IPS-NIHi11 (cell line): ENCODE measurements at regions not wholly inside any gene's neighbourhood (a gene's known extent, or its start where the extent isn't known, plus 50 kb on each side); places are given as distances from the start of the nearest gene placed in this dataset.
A peak's percentile ranks its signal among the peaks of the same experiment; 100 is the strongest.

ENCODE experiments used
- DNase-seq: peaks from one replicate; pipeline ENCODE4 v3.0.0; 2012; ENCODE audit warnings: mixed read lengths, low spot score

DNA sequence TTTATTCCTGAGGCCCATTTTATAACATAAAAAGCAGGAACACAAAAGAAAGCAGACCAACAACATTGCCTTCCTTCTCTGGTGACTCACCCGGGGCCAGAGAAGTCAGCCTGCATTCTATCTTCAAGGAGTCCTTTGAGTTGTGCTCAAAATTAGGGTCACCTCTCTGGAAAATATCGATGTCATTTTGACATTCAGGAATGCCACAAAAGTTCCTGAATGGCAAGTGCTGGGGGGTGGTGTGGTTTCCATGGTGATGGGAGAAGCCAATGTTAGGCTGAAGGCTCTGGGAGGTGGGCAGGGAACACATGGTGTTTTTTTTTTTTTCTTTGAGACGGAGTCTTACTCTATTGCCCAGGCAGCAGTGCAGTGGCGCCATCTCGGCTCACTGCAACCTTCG is 159.6 kb downstream of the HAPSTR1 start:
- DNase-seq = no peak

- no peak for DNase-seq
These were observed 163.4 kb downstream of the HAPSTR1 start for GRCh38 chr16:9254863-9255262.

DNA sequence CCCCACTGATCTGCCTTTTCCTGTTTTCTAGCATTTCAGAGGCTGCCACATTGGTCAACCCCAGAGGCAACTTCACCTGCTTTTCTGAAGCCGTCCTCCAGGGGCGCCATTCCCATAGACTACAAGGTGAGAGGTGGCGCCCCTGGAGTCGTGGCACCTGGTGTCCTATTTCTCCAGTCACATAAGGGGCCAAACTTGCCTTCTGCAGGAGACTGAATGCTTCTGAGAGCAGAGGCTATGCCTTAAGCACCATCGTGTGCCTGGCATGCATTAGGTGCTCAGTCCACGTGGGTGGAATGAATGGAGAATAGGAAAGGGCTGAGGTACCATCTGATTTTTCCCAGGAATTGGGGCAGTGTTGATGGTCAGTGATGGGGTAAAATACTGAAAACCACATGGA is 164.8 kb downstream of the HAPSTR1 start:
- DNase-seq = peak; percentile 85

DNA sequence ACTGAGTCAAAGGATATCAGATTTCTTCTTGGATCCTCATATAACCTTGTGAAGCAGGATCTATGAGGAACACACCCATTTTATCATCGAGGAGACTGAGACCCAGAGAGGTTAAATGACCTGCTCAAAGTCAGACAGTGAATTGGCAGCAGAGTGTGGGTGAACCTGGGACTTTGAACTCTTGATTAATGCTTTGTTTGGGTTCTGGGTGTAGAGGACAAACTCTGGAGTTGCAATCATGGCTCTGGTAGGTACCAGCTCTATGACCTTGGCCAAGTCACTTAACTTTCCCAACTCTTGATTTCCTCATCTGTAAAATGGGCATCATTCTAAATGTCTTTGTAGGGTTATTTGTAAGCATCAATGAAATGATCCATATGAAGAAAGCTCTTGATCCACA is 166.4 kb downstream of the HAPSTR1 start:
- DNase-seq = no peak

GRCh38 chr16:9258423-9259051 is 167.1 kb downstream of the HAPSTR1 start:
- peak; percentile 79 for DNase-seq

DNA sequence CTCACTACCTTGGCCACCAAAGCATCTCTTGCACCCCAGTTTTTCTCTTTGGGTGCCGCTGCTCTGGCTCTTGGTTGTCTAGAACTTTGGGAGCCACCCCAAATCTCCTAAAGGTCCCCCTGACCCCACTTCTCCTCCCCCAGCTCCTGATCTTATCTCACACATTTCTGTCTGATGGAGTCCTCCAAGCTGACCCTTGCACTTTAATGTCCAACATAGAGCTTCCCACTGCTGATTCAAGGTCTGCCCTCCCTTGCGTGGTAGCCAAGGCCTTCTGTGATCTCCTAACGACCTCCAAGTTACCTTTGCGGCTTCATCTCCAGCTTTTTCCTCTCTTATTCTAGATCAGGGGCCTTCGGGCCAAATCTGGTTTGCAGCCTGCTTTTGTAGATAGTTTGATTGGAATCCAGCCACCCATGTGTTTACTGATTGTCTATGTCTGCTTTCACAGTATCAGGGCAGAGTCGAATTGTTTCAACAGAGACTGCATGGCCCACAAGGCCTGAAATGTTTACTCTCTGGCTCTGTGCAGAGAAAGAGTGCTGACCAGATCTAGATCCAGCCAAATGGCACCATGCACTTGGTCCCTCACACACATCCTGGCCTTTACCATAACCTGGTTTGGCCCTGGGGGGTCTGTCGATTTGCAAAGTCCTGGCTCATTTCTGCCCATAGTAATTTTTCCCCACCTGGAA is 168.6 kb downstream of the HAPSTR1 start:
- DNase-seq = no peak

DNA sequence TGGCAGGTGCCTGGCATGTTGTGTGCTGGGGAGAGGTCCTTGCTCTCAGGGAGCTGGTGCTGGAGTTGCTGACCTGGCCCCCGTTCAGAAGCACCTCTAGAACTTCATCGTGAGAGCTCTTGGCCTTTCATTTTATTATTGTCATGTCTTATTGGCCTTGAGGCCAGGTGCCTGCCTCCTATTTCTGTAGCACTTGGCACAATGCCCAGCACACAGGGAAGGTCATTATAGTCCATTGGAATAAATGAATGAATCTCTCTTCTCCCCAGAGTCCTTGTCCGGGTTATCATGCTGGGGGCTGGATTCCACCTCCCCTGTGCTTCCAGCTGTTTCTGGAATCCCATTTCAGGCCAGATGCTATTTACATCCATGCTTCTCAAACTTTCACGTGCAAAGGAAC is 169.2 kb downstream of the HAPSTR1 start:
- DNase-seq = no peak

DNA sequence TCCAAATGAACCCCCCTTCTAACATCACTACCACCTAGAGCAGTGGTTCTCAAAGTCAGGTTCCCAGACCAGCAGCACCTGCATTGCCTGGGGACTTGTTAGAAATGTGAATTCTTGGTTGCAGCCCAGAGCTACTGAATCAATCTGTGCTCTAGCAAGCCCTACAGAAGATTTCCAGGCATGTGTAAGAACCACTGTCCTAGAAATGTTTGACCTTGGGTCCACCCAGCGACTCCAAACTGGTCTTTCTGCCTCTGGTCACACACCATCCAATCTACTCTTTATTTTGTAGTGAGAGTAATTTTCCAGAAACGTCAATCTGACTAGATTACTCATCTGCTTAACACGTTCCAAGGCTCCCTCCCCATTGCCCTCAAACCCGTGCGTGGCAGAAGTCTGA is 169.9 kb downstream of the HAPSTR1 start:
- DNase-seq = no peak

DNA sequence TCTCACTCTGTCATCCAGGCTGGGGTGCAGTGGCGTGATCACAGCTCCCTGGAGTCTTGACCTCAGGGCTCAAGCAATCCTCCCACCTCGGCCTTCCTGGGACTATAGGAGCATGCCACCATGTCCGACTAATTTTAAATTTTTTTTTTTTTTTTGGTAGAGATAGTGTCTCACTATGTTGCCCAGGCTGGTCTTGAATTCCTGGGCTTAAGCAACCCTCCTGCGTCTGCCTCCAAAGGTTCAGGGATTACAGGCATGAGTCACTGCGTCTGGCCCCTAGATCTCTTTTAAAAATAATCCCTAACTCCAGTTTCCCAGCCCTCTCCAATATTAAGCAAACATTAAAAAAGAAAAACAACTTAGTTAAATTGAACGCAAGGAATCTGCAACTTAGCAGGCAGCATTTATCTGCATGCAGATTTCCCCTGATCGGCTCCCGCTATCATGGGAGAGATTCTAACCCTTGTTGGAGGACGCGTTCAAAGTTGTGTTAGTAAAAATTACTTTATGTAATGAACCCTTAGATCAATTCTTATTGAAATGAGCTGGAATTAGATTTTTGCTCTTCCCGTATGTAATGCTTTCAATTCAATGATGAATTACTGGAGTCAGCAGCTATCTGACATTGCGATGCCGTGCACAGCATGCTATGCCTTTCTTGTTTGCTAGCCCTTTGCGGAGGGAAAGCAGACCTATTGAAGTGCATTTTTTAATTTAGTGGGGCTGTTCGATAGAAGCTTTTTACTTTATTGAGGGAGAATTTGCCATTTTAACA is 171.7 kb downstream of the HAPSTR1 start:
- DNase-seq = no peak

DNA sequence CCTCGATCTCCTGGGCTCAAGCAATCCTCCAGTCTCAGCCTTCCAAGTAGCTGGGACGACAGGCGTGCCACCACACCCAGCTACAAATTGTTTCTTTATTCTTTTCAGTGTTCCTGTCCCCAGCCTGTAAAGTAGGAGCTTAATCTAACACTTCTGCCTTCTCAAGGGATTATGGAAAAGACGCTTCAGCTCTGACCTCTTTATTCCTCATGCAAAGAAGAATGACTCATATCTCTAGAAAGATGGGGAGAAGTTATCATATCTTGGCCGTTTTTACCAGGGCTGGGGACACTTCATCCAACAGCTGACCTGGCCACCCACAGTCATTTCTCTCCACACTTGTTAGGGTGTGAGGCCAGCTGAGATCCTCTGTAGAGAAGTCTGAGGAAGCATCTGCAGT is 172.6 kb downstream of the HAPSTR1 start:
- DNase-seq = no peak

DNA sequence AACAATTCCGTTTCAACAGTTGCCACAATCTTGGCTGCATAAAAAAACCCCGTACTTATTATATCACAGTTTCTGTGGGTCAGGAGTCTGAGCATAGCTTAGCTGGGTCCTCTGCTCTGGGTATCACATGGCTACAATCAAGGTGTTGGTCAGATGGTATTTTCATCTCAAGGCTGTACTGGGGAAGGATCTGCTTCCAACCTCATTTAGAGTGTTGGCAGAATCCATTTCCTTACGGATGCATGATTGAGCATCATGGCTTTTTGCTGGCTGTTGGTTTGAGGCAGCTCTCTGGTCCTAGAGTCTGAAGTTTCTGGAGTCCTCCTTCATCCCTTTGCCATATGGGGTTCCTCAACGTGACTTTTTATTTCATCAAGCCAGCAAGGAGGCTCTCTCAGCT is 177.0 kb downstream of the HAPSTR1 start:
- no peak for DNase-seq

DNA sequence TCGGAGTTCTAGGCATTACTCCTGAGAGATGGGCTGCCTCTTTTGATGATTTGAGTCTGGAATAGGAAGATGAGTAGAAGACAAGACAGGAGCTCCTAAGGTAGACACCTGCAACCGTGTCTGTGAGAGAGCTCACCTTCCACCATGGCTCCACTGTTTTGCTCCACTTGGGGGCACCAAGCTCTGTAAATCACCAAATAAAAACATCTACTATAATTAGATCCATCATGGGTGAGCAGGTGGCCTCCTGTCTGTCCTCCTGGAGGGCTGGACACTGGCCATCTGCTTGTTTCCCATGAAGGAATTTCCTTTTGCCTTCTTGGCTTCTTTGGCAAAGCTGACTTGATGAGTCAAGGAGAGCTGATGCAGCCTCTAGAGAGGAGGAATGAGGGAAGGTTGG is 179.0 kb downstream of the HAPSTR1 start:
- no peak for DNase-seq

GRCh38 chr16:9270941-9271340 is 179.5 kb downstream of the HAPSTR1 start:
- no peak for DNase-seq

- DNase-seq = no peak
These were observed 180.4 kb downstream of the HAPSTR1 start for GRCh38 chr16:9271841-9272240.

GRCh38 chr16:9275377-9275776 is 183.9 kb downstream of the HAPSTR1 start:
- no peak for DNase-seq

DNA sequence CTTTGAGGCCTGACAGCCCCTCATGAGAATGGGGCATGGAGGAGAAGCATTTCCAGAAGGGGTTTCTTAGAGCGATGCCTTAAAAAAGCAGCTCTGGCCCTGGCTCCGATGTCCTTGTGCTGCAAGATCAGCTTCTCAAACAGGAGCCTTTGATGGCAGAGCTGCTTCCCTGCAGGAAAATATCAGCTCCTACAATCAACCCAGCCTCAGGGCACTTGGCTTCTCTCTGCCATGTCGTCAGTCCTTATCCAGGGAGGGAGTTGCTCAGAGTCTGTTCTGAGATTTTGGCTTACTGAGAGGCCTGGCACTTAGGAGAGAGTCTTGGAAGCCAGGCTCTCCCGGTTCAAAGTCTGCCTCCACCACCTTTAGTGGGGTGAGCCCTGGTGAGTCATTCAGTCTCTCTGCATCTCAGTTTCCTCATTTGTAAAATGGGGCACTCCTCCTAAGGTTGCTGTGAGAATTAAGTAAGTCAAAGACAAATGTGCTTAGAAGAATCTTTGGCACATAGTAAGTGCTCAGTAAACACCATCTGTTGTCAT is 184.4 kb downstream of the HAPSTR1 start:
- no peak for DNase-seq

DNA sequence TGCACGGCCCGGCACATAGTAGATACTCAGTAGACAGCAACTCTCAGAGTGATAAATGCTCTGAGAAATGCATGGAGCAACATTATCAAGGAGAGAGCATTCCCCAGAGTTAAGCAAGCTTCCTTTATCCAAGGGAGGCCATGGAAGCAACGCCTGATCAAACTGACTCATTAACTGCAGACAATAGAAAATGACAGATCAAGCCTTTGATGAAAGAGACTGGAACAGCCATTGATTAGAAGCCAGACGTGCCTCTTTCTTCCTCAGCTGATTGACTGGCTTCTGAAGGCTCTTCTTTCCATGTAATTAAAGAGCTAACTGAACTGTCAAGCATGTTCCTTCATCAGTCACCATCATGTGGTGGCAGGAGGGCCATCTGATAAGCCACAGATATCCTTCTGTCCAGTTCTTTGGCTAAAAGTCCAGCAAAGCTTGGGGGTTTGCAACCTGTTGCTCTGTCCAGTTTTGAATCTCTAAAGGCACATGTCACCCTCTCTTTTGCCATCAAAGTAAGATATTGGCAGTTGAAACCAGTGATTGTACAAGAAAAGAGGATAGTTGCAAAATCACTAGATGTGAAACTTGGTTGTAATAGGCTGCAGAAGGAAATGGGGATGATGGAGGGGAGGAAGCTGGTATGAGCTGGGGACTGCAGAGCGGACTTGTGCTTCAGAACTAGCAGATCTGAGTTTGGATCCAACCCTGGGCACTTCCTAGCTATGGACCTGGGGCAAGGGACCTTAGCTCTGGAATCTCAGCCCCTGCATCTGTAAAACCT is 188.0 kb downstream of the HAPSTR1 start:
- DNase-seq = no peak

- DNase-seq = no peak
These were observed 188.6 kb downstream of the HAPSTR1 start for GRCh38 chr16:9280069-9280466.

DNA sequence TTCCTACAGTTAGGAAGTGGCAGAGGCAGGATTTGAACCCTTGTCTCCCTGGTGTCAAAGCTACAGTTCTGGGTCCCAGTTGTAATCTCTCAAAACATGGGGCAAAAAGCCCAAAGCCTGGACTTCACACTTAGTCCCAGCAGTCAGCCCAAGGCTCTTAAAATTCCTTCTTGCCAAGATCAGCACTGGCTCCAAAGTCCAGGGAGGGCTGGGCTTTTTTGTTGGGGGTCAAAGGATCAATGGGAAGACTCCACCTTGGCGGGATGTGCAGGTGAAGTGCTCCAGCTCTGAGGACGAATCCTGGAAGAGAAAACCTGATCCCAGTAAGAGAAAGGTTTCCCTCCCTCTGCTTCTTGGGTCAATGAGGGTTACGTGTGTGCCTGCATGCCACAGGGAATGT is 195.5 kb downstream of the HAPSTR1 start:
- DNase-seq = no peak

- DNase-seq = no peak
These were observed 204.8 kb downstream of the HAPSTR1 start for GRCh38 chr16:9296271-9296590.

- DNase-seq = peak; percentile 72
These were observed 206.1 kb downstream of the HAPSTR1 start for GRCh38 chr16:9297437-9298113.

DNA sequence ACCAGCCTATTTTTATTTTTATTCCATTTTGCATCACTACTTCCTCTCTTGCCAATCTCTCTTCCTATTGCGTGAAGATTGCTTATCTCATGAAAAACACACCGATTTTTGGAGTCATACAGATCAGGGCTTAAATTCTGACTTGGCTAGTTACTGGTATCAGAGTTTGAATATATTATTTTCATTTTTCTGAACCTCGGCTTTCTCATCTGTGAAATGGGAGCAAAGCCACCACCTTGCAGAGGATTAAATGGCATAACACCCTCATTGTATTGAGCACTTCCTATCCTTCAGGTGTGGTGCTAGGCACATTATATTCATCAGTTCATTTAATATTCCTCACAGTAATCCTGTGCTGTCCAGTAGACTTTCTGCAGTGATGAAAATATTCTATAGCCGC is 208.8 kb downstream of the HAPSTR1 start:
- DNase-seq = no peak
